GM20000 (cell line): ENCODE measurements at regions not wholly inside any gene's neighbourhood (a gene's known extent, or its start where the extent isn't known, plus 50 kb on each side); places are given as distances from the start of the nearest gene placed in this dataset.

Experiments used
- DNase-seq: peaks from one replicate; pipeline ENCODE4 v3.0.0; 2012; ENCODE audit warnings: low spot score
- TF ChIP-seq, protein P1 (sequence below): IDR thresholded peaks from 2 replicates; pipeline ENCODE4 v1.5.1; 2012; ENCODE audit warnings: mild to moderate bottlenecking, control low read depth; ENCODE audit errors: extremely low read depth, missing control alignments

- TF ChIP-seq, protein P1, sequence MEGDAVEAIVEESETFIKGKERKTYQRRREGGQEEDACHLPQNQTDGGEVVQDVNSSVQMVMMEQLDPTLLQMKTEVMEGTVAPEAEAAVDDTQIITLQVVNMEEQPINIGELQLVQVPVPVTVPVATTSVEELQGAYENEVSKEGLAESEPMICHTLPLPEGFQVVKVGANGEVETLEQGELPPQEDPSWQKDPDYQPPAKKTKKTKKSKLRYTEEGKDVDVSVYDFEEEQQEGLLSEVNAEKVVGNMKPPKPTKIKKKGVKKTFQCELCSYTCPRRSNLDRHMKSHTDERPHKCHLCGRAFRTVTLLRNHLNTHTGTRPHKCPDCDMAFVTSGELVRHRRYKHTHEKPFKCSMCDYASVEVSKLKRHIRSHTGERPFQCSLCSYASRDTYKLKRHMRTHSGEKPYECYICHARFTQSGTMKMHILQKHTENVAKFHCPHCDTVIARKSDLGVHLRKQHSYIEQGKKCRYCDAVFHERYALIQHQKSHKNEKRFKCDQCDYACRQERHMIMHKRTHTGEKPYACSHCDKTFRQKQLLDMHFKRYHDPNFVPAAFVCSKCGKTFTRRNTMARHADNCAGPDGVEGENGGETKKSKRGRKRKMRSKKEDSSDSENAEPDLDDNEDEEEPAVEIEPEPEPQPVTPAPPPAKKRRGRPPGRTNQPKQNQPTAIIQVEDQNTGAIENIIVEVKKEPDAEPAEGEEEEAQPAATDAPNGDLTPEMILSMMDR, result no peak
- DNase-seq, result no peak
These were observed 367.6 kb downstream of the CDH11 start for GRCh38 chr16:64754279-64754678.

- no peak for DNase-seq
These were observed 370.0 kb downstream of the CDH11 start for GRCh38 chr16:64751906-64752305.

DNA sequence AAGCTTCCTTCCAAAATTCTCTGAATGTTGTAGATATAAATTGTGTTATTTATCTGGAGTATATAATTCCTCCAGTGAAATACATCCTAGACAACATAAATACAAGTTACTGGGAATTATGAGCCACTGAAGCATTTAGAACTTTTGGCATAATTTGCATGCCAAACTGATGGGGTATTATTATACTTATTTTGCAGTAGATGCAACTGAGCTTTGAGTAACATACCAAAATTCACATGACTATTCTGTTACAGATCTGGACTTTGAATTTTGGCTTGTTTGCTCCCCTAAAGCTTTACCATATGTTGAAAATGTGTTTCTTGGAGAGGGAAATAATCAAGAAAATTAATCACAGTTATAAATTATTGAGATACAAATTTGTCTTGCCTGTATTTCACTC is 372.5 kb downstream of the CDH11 start:
- TF ChIP-seq, protein P1, result no peak
- DNase-seq, result no peak

More at GRCh38 chr16:64751906-64752305, 370.0 kb downstream of the CDH11 start:
- TF ChIP-seq, protein P1, result no peak

DNA sequence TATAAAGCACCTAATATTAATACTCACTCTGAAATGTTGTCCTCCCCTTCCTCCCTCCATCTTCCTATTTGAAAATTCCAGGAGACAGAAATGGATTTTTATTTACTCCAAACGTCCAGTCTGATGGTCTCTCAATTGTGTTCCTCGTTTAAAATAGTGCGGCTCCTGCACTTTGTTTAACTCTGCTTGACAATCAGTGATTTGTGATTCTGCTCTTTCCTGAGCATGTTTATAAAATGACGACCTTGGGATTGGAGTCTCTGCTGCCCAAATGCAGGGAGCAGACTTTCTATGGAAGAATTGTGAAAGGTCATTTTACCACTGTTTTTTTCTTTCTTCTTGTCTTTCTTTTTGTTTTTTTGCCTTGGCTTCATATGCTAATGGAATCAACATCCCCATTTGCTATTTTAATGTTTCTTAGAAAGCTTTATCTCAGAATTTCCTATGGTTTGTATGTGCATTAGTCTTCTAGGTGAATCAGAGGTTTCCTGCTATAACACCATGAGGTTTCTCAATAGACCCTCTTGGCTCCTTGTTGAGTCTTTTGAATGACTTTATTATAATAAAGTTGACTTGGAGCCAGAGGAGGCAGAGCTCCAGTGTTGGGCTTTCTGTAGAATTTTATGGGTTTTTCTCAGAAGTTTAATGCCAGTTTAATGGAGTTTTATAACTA is 376.5 kb downstream of the CDH11 start:
- TF ChIP-seq, protein P1, result no peak
- no peak for DNase-seq

- no peak for DNase-seq
- TF ChIP-seq, protein P1, result no peak
These were observed 379.2 kb downstream of the CDH11 start for GRCh38 chr16:64742455-64743223.

GRCh38 chr16:64740261-64740660 is 381.6 kb downstream of the CDH11 start:
- DNase-seq, result no peak
- TF ChIP-seq, protein P1, result no peak

GRCh38 chr16:64738321-64738960 is 383.4 kb downstream of the CDH11 start:
- TF ChIP-seq, protein P1, result no peak
- no peak for DNase-seq
